ENCODE measurements at regions not wholly inside any gene's neighbourhood (a gene's known extent, or its start where the extent isn't known, plus 50 kb on each side); places are given as distances from the start of the nearest gene placed in this dataset.

- TF ChIP-seq CTCF (IDR thresholded peaks at IDR 0.05; ENCODE audit: poor library complexity, severe bottlenecking) (no peak), SMC3 (conservative IDR thresholded peaks at IDR 0.05; ENCODE audit: poor library complexity) (no peak), RAD21 (conservative IDR thresholded peaks at IDR 0.05) (no peak)
These were observed 180.3 kb downstream of the ABHD5 start for GRCh38 chr3:43870844-43871626.

All from neural cell (in vitro differentiated cells).